ENCODE measurements at regions not wholly inside any gene's neighbourhood (a gene's known extent, or its start where the extent isn't known, plus 50 kb on each side); places are given as distances from the start of the nearest gene placed in this dataset.
A peak's percentile ranks its signal among the peaks of the same experiment; 100 is the strongest.

DNA sequence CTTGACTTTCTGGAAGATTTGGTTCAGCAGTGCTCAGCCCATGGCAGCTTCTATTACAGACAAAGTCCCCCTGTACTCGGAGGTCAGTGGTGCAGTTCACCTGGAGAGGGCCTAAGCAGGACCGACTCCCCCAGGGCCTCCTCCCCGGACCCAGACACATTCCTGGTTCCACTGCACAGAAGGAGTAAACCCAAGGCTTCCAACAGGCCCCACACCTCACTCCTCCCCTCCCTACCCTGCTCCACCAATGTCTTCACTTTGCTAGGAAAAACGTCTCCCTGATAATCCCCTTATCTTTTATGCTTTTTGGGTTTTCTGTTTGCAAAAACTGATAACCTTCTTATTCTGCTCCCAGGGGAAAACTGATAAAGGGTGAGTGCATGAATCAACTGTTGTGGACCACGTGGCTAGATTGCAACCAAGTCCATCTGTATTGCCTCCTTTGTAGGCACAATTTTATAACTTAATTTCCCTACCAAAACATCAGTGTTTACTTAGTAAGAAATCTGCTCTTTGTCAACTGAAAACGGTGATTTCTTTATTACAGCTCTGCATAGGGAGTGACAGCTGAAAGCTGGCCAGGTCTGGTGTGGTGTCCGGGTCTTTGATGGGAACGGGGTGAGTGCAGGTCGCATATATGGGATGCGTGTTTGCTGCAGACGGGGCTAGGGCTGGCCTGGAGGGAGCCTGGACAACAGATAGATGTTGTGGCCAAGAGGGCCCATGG lies 202.5 kb downstream of the GLI2 start:
- TF ChIP-seq TAF1 (IDR thresholded peaks at IDR 0.05; ENCODE audit: borderline replicate concordance, insufficient read depth, low read length) (no peak), SIN3A (IDR thresholded peaks at IDR 0.05; ENCODE audit: borderline replicate concordance, insufficient read depth, low read length) (no peak), FOXP2 (optimal IDR thresholded peaks at IDR 0.05; ENCODE audit: borderline replicate concordance, extremely low read depth, extremely low read length, insufficient read depth) (no peak), POLR2AphosphoS5 (IDR thresholded peaks at IDR 0.05; ENCODE audit: low read depth, low read length) (no peak)
- TF ChIP-seq, protein P1, sequence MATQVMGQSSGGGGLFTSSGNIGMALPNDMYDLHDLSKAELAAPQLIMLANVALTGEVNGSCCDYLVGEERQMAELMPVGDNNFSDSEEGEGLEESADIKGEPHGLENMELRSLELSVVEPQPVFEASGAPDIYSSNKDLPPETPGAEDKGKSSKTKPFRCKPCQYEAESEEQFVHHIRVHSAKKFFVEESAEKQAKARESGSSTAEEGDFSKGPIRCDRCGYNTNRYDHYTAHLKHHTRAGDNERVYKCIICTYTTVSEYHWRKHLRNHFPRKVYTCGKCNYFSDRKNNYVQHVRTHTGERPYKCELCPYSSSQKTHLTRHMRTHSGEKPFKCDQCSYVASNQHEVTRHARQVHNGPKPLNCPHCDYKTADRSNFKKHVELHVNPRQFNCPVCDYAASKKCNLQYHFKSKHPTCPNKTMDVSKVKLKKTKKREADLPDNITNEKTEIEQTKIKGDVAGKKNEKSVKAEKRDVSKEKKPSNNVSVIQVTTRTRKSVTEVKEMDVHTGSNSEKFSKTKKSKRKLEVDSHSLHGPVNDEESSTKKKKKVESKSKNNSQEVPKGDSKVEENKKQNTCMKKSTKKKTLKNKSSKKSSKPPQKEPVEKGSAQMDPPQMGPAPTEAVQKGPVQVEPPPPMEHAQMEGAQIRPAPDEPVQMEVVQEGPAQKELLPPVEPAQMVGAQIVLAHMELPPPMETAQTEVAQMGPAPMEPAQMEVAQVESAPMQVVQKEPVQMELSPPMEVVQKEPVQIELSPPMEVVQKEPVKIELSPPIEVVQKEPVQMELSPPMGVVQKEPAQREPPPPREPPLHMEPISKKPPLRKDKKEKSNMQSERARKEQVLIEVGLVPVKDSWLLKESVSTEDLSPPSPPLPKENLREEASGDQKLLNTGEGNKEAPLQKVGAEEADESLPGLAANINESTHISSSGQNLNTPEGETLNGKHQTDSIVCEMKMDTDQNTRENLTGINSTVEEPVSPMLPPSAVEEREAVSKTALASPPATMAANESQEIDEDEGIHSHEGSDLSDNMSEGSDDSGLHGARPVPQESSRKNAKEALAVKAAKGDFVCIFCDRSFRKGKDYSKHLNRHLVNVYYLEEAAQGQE (IDR thresholded peaks at IDR 0.05; ENCODE audit: insufficient read depth in 1 of 2, low read depth in 2 of 2, low read length in 2 of 2) = no peak

DNA sequence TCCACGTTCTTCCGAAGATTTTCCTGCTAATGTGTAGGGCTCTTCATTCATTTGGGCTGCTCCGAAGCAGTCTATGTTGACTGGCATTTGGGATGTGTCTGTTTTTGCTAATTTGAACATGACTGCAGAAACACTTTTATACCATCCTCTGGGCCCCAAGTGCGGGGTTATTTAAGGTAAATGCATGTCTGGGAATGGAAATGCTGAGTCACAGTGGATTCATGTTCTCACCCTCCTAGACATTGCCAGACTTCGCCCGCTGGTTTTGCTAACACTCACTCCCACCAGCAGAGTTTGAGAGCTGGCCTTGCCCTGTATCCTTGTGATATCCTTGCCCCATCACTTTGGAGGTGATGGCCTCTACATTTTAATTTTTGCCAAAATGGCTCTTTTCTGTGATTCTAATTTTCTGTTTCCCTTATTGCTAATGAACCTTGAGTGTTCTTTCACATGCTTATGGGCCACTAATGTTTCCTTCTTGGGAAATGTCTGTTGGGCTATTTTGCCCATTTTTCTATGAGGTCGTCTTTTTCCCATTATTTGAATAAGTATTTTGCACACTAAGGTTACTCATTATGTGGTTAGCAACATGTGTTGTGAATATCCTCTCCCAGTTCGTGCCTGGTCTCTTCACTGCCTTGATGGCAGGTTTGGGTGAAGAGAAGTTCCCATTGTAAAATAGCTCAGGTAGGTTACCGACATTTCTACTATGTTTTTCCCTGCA lies 204.1 kb downstream of the GLI2 start:
- TF ChIP-seq, protein P1 (IDR thresholded peaks at IDR 0.05; ENCODE audit: insufficient read depth in 1 of 2, low read depth in 2 of 2, low read length in 2 of 2) = no peak
- TF ChIP-seq FOXP2 (optimal IDR thresholded peaks at IDR 0.05; ENCODE audit: borderline replicate concordance, extremely low read depth, extremely low read length, insufficient read depth) (no peak), POLR2AphosphoS5 (IDR thresholded peaks at IDR 0.05; ENCODE audit: low read depth, low read length) (no peak), SIN3A (IDR thresholded peaks at IDR 0.05; ENCODE audit: borderline replicate concordance, insufficient read depth, low read length) (no peak), TAF1 (IDR thresholded peaks at IDR 0.05; ENCODE audit: borderline replicate concordance, insufficient read depth, low read length) (no peak)

DNA sequence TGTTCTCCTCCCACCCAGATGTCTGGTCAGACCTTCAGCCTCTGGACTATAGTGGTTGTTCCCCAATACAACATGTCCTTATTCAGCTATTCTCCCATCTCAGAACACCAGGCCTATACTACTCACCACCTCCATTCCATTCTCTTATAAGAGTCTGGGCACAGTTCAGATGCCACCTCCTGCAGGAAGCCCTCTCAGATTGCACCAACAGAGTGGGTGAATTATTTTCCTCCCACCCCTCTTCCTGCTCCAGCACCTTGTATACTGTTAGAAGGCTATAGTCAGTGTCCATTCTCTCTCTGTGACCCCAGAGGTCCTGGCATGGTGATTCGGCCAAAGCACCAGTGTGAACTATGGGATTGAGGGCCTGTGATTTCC lies 204.6 kb downstream of the GLI2 start:
- TF ChIP-seq TAF1 (IDR thresholded peaks at IDR 0.05; ENCODE audit: borderline replicate concordance, insufficient read depth, low read length) (no peak), SIN3A (IDR thresholded peaks at IDR 0.05; ENCODE audit: borderline replicate concordance, insufficient read depth, low read length) (no peak), FOXP2 (optimal IDR thresholded peaks at IDR 0.05; ENCODE audit: borderline replicate concordance, extremely low read depth, extremely low read length, insufficient read depth) (no peak), POLR2AphosphoS5 (IDR thresholded peaks at IDR 0.05; ENCODE audit: low read depth, low read length) (no peak)
- TF ChIP-seq, protein P1 (IDR thresholded peaks at IDR 0.05; ENCODE audit: insufficient read depth in 1 of 2, low read depth in 2 of 2, low read length in 2 of 2) = no peak

DNA sequence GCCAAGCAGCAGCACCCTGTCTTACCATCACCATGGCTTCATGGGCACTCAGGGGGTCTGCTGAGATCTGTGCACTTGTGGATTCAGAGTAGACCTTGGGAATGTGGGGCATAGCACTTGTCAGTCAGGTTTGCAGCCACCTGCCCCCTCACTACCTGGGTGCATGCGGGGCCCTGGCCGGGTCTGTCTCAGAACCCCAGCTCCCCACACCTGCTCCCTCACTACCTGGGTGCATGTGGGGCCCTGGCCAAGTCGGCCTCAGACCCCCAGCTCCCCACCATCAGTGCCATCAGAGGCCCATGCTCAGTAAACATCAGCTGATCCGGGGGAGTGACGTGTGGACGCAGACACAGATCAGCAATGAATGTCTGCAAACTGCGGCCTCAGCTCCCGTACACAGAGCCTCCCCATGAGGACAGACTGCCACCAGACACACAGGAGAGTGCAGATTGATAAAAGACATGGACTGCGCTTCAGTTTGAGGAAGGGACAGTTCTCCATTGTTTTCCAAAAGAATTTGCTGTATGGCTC lies 205.1 kb downstream of the GLI2 start:
- TF ChIP-seq TAF1 (IDR thresholded peaks at IDR 0.05; ENCODE audit: borderline replicate concordance, insufficient read depth, low read length) (no peak), FOXP2 (optimal IDR thresholded peaks at IDR 0.05; ENCODE audit: borderline replicate concordance, extremely low read depth, extremely low read length, insufficient read depth) (peak; percentile 22)

DNA sequence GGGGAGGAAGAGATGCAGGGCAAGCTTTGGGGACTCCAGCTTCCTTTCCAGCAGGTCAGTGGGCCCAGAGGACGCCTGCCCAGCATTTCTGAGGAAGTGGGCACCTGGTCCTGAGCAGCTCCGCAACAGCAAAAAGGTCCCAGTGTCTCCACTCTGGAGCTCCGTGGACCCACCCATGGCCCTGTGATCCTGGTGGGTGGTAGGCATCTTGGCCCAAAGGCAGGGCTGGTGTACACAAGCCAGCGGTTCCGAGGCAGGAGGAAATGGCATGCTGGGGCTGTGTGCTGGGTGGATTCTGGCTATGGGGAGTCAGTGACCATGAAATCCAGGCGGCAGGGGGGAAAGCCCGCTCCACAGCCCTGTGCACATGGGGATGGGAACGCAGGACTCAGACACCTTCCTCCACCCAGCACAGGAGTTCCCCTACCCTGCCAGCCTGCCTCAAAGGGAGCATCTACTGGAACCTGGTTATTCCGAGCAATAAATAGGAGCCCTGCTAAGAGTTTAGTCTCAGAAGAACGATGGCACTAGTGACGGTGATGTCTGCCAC lies 206.0 kb downstream of the GLI2 start:
- TF ChIP-seq FOXP2 (optimal IDR thresholded peaks at IDR 0.05; ENCODE audit: borderline replicate concordance, extremely low read depth, extremely low read length, insufficient read depth) = no peak

DNA sequence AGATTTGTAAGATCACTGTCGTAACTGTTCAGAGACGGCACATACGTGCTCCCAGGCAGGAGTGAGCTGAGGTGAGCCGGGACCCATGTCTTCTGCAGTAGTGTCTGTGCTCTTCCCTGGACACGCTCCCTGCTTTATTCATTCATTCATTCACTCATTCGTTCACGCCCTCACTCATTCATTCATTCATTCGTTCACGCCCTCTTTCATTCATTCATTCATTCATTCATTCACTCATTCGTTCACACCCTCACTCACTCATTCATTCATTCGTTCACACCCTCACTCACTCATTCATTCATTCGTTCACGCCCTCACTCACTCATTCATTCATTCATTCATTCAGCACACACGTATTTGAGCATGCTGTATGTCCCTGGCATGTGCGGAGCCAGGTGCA lies 207.0 kb downstream of the GLI2 start:
- TF ChIP-seq SIN3A (IDR thresholded peaks at IDR 0.05; ENCODE audit: borderline replicate concordance, insufficient read depth, low read length) (no peak), FOXP2 (optimal IDR thresholded peaks at IDR 0.05; ENCODE audit: borderline replicate concordance, extremely low read depth, extremely low read length, insufficient read depth) (no peak), POLR2AphosphoS5 (IDR thresholded peaks at IDR 0.05; ENCODE audit: low read depth, low read length) (no peak), TAF1 (IDR thresholded peaks at IDR 0.05; ENCODE audit: borderline replicate concordance, insufficient read depth, low read length) (no peak)
- TF ChIP-seq, protein P1 (IDR thresholded peaks at IDR 0.05; ENCODE audit: insufficient read depth in 1 of 2, low read depth in 2 of 2, low read length in 2 of 2) = no peak
